SK-N-SH treated with all-trans-retinoic acid at 6 μM for 48 hours (cell line): ENCODE measurements at regions not wholly inside any gene's neighbourhood (a gene's known extent, or its start where the extent isn't known, plus 50 kb on each side); places are given as distances from the start of the nearest gene placed in this dataset.

ENCODE experiments used
- ATAC-seq: fragments of 200-7000 bp; cut with Tn5 transposase; 3 replicates; pipeline ENCODE4 v1.9.1; 2020; ENCODE audit warnings: mild to moderate bottlenecking, moderate library complexity
- ARNTL ChIP-seq: fragments of 450-650 bp; formaldehyde crosslinking; IDR thresholded peaks from 2 replicates; pipeline ENCODE4 v1.5.0; 2020; ENCODE audit warnings: low read depth, mild to moderate bottlenecking, moderate library complexity, borderline replicate concordance
- BACH2 ChIP-seq: fragments of 250-450 bp; sonication (Bioruptor Pico); IDR thresholded peaks from 2 replicates; pipeline ENCODE4 v1.9.0; 2021; ENCODE audit warnings: mild to moderate bottlenecking, borderline replicate concordance
- CREB5 ChIP-seq: fragments of 250-450 bp; sonication (Bioruptor Pico); IDR thresholded peaks from 2 replicates; pipeline ENCODE4 v1.5.1; 2020; ENCODE audit warnings: low read depth, mild to moderate bottlenecking, moderate library complexity
- CSDC2 ChIP-seq: fragments of 250-450 bp; sonication (Bioruptor Pico); IDR thresholded peaks from 2 replicates; pipeline ENCODE4 v1.5.0; 2020; ENCODE audit warnings: mild to moderate bottlenecking, moderate library complexity
- CSRNP3 ChIP-seq: fragments of 250-450 bp; sonication (Bioruptor Pico); IDR thresholded peaks from 2 replicates; pipeline ENCODE4 v1.5.1; 2021; ENCODE audit warnings: mild to moderate bottlenecking, moderate library complexity
- ESRRG ChIP-seq: fragments of 250-450 bp; sonication (Bioruptor Pico); IDR thresholded peaks from 2 replicates; pipeline ENCODE4 v1.6.1; 2021; ENCODE audit warnings: mild to moderate bottlenecking
- GLIS3 ChIP-seq: fragments of 250-450 bp; sonication (Bioruptor Pico); IDR thresholded peaks from 2 replicates; pipeline ENCODE4 v1.5.0; 2020; ENCODE audit warnings: mild to moderate bottlenecking, moderate library complexity
- ISL1 ChIP-seq: fragments of 250-450 bp; sonication (Bioruptor Pico); IDR thresholded peaks from 2 replicates; pipeline ENCODE4 v2.1.2; 2022; ENCODE audit warnings: mild to moderate bottlenecking, moderate library complexity
- OSR1 ChIP-seq: fragments of 250-450 bp; sonication (Bioruptor Pico); IDR thresholded peaks from 2 replicates; pipeline ENCODE4 v1.8.0; 2022; ENCODE audit warnings: moderate library complexity, mild to moderate bottlenecking, inconsistent platforms
- PPARA ChIP-seq: fragments of 250-450 bp; sonication (Bioruptor Pico); IDR thresholded peaks from 2 replicates; pipeline ENCODE4 v1.5.0; 2020; ENCODE audit warnings: mild to moderate bottlenecking, borderline replicate concordance
- RARB ChIP-seq: fragments of 250-450 bp; sonication (Bioruptor Pico); IDR thresholded peaks from 2 replicates; pipeline ENCODE4 v1.8.0; 2021; ENCODE audit warnings: mild to moderate bottlenecking, moderate library complexity
- SNAI2 ChIP-seq: fragments of 250-450 bp; sonication (Bioruptor Pico); IDR thresholded peaks from 2 replicates; pipeline ENCODE4 v1.5.0; 2020; ENCODE audit warnings: mild to moderate bottlenecking, moderate library complexity
- TCF4 ChIP-seq: fragments of 250-450 bp; sonication (Bioruptor Pico); IDR thresholded peaks from 2 replicates; pipeline ENCODE4 v1.8.0; 2021; ENCODE audit warnings: mild to moderate bottlenecking, moderate library complexity, borderline replicate concordance
- TOX ChIP-seq: fragments of 250-450 bp; sonication (Bioruptor Pico); IDR thresholded peaks from 2 replicates; pipeline ENCODE4 v1.8.0; 2021; ENCODE audit warnings: mild to moderate bottlenecking, moderate library complexity, borderline replicate concordance
- ZC3H10 ChIP-seq: fragments of 250-450 bp; sonication (Bioruptor Pico); IDR thresholded peaks from 2 replicates; pipeline ENCODE4 v1.5.1; 2021; ENCODE audit warnings: mild to moderate bottlenecking, moderate library complexity
- ZFP30 ChIP-seq: fragments of 450-650 bp; formaldehyde crosslinking; IDR thresholded peaks from 2 replicates; pipeline ENCODE4 v1.5.0; 2022; ENCODE audit warnings: mild to moderate bottlenecking, moderate library complexity
- ZNF565 ChIP-seq: fragments of 450-650 bp; formaldehyde crosslinking; conservative IDR thresholded peaks from 2 replicates; pipeline ENCODE4 v1.5.0; 2020; ENCODE audit warnings: low read depth, mild to moderate bottlenecking, moderate library complexity
- ZNF70 ChIP-seq: fragments of 450-650 bp; formaldehyde crosslinking; IDR thresholded peaks from 2 replicates; pipeline ENCODE4 v1.5.0; 2020; ENCODE audit warnings: mild to moderate bottlenecking, moderate library complexity
- ZNF8 ChIP-seq: fragments of 450-650 bp; formaldehyde crosslinking; IDR thresholded peaks from 2 replicates; pipeline ENCODE4 v1.5.0; 2020; ENCODE audit warnings: mild to moderate bottlenecking, moderate library complexity
- TF ChIP-seq, protein P1 (sequence below): fragments of 250-450 bp; sonication (Bioruptor Pico); IDR thresholded peaks from 2 replicates; pipeline ENCODE4 v1.8.0; 2020; ENCODE audit warnings: mild to moderate bottlenecking, moderate library complexity, borderline replicate concordance
- TF ChIP-seq, protein P2 (sequence below): fragments of 250-450 bp; sonication (Bioruptor Pico); IDR thresholded peaks from 2 replicates; pipeline ENCODE4 v1.5.0; 2020; ENCODE audit warnings: mild to moderate bottlenecking, moderate library complexity

DNA sequence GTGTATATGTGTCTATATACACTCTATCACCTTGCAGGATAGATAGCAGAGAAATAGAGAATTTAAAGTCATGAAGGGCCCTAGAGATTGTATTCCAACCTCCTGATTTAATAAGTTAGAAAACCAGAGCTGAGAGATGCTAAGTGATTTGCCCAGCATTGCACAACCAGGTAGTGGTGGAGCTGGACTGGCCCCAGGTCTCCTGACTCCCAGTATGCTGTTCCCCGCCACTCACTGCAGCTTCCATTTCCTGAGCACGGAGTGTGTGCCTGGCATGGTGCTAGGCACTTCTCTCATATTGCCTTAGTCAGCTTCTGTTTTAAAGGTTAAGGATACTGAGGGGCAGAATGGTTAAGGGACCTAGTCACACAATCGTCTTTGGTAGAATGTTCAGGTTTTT, 129.4 kb upstream of the KLHL25 start:
- TF ChIP-seq TOX (CRISPR knock-in tag) = no peak
- no peak for TF ChIP-seq ZNF70
- TF ChIP-seq CSDC2 (CRISPR knock-in tag) = no peak
- no peak for TF ChIP-seq ZNF565 (CRISPR knock-in tag)
- TF ChIP-seq BACH2 (CRISPR knock-in tag) = no peak
- TF ChIP-seq ISL1 (CRISPR knock-in tag) = no peak
- no peak for TF ChIP-seq CSRNP3 (CRISPR knock-in tag)
- TF ChIP-seq, protein P1, sequence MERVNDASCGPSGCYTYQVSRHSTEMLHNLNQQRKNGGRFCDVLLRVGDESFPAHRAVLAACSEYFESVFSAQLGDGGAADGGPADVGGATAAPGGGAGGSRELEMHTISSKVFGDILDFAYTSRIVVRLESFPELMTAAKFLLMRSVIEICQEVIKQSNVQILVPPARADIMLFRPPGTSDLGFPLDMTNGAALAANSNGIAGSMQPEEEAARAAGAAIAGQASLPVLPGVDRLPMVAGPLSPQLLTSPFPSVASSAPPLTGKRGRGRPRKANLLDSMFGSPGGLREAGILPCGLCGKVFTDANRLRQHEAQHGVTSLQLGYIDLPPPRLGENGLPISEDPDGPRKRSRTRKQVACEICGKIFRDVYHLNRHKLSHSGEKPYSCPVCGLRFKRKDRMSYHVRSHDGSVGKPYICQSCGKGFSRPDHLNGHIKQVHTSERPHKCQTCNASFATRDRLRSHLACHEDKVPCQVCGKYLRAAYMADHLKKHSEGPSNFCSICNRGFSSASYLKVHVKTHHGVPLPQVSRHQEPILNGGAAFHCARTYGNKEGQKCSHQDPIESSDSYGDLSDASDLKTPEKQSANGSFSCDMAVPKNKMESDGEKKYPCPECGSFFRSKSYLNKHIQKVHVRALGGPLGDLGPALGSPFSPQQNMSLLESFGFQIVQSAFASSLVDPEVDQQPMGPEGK (CRISPR knock-in tag) = no peak
- TF ChIP-seq CREB5 (CRISPR knock-in tag) = no peak
- TF ChIP-seq ZFP30 (CRISPR knock-in tag) = no peak
- TF ChIP-seq ZNF8 = no peak
- TF ChIP-seq GLIS3 (CRISPR knock-in tag) = no peak
- no peak for TF ChIP-seq RARB (CRISPR knock-in tag)
- TF ChIP-seq, protein P2, sequence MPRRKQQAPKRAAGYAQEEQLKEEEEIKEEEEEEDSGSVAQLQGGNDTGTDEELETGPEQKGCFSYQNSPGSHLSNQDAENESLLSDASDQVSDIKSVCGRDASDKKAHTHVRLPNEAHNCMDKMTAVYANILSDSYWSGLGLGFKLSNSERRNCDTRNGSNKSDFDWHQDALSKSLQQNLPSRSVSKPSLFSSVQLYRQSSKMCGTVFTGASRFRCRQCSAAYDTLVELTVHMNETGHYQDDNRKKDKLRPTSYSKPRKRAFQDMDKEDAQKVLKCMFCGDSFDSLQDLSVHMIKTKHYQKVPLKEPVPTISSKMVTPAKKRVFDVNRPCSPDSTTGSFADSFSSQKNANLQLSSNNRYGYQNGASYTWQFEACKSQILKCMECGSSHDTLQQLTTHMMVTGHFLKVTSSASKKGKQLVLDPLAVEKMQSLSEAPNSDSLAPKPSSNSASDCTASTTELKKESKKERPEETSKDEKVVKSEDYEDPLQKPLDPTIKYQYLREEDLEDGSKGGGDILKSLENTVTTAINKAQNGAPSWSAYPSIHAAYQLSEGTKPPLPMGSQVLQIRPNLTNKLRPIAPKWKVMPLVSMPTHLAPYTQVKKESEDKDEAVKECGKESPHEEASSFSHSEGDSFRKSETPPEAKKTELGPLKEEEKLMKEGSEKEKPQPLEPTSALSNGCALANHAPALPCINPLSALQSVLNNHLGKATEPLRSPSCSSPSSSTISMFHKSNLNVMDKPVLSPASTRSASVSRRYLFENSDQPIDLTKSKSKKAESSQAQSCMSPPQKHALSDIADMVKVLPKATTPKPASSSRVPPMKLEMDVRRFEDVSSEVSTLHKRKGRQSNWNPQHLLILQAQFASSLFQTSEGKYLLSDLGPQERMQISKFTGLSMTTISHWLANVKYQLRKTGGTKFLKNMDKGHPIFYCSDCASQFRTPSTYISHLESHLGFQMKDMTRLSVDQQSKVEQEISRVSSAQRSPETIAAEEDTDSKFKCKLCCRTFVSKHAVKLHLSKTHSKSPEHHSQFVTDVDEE (CRISPR knock-in tag) = no peak
- no peak for TF ChIP-seq TCF4 (CRISPR knock-in tag)
- TF ChIP-seq OSR1 = no peak
- no peak for TF ChIP-seq PPARA (CRISPR knock-in tag)
- TF ChIP-seq SNAI2 = no peak
- no peak for TF ChIP-seq ARNTL (CRISPR knock-in tag)
- no peak for TF ChIP-seq ESRRG
- no peak for ATAC-seq

DNA sequence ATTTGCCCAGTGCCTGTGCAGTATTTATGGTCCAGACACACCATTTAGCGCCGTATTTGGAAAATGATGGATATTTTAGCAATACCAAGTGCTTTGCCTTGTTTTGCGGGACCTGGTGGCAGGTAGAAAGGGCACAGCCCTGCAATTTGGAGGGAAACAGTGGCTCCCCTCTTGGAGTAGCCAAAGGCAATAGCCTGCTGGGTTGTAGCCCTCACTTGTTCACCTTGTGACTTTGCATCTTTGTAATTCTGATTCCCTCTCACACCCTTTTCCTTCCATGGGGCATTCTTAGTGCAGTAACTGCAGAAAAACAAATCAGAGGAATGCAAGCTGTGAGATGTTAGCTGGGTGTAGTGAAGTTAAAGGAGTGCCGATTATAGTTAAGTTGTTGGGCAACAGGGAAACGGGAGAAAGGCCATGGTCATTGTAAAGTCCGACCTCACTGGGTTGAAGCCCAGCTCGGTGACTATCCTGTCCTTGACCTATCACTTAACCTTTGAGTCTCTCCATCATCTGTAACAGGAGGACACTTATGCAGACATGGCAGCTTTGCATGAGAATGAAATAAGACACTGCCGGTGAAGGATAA, 131.0 kb upstream of the KLHL25 start:
- no peak for ATAC-seq
- TF ChIP-seq CSDC2 (CRISPR knock-in tag) (no peak), ZFP30 (CRISPR knock-in tag) (no peak), TOX (CRISPR knock-in tag) (no peak), ESRRG (no peak), ZNF8 (no peak), ZC3H10 (CRISPR knock-in tag) (no peak), TCF4 (CRISPR knock-in tag) (no peak), CREB5 (CRISPR knock-in tag) (no peak), CSRNP3 (CRISPR knock-in tag) (no peak), ARNTL (CRISPR knock-in tag) (no peak)
- TF ChIP-seq, protein P2 (CRISPR knock-in tag) = no peak
- TF ChIP-seq, protein P1 (CRISPR knock-in tag) = no peak
